GM21447 (cell line): ENCODE measurements at regions not wholly inside any gene's neighbourhood (a gene's known extent, or its start where the extent isn't known, plus 50 kb on each side); places are given as distances from the start of the nearest gene placed in this dataset.
"Not testable (repeated sequence)": the region's sequence is repeated elsewhere in the genome, so short reads cannot be mapped to it uniquely, and the experiment has no call there.

ENCODE experiments used
- ATAC-seq: cut with Tn5 transposase; IDR thresholded peaks from one replicate; pipeline ENCODE4 v1.9.1; 2021; ENCODE audit not compliant: unreplicated experiment

DNA sequence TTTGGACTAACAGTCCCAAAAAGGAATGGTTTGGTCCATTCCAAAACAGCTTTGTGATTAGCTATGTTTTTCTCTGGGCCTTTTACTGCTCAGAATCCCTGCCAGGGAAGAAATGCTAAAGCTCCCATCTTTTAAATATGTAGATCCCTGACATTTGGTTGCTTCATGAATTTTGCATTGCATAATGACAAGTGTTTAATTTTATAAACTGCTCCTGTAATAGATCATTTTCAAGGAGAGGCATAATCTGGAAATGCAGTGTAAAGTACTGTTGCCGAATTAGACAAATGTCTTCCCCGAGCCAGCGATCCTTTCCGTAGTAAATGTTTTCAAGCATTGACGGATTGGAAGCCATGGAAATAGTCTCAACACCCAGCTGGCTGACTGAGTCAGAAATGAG is 291.3 kb upstream of the PRKD1 start:
- no peak for ATAC-seq

DNA sequence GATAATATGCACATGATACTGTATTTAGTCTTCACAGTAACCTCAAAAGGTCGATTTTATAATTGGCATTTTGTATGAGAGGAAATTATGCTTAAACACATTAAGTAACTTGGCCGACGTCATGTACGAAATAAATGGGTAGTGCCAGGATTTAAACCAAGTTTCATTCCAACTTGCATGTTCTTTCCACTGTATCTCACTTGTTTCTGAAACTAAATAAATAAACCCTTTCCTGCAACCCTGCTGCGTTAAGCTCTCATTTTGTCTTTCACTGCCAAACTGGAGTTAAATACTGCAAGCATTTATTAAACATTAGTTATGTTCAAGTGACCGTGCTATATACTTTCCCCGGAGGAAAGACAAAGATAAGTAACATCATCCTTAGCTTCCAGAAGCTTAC is 293.9 kb upstream of the PRKD1 start:
- no peak for ATAC-seq

DNA sequence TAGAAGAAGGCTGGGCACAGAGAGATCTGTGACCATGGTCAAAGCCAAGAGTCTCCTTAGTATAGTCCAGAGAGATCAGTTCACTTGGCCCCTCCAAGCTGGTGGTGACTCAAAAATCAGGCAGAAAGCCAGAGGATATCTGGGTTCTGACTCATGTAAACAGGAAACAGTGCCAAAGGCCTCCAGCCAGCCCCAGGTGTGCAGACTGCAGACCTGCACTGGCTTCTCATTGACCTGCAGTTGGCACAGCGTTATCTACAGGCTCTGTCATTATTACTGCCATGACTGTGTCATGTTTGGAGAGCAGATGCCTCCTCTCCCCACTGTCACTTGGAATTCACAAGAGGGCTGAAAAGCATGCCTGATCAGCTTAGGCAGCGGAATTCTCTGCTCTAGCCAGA is 295.7 kb upstream of the PRKD1 start:
- ATAC-seq, result no peak

DNA sequence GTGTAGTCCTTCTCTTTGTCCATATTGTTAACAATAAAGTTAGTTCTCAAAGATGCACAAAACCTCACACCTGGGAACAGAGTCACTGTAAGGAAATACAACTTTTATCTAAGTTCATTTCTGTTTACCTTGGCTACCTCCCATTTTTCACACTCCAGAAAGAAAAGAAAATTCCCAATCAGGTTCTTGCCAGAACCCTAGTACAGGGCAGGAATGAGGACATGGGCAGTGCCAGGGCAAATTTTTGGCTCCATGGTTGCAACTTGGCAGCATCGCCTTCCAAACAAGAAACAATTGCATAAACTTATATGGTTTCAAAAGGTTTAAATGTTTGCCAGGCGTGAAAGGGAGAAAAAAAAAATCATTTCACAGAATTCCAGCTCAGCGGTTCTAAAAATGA is 296.3 kb upstream of the PRKD1 start:
- no peak for ATAC-seq

DNA sequence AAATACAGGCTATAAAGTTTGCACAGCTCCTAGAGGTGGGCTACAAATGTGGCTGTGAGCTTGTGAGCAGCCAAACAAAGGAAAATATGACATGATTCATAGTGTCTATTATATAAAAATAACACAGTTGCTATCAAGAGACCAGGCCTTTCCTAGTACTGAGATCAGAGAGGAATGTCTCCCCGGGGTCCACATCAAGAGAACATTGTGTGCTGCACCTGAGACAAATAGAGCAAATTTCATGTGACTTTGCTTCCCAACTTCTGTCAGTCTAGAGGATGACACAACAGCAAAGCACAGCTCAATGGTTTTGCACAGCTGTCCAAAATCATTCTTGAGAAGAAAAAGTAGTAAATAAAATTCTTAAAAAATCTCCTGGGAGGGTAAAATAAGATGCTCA is 297.5 kb upstream of the PRKD1 start:
- ATAC-seq, result no peak

DNA sequence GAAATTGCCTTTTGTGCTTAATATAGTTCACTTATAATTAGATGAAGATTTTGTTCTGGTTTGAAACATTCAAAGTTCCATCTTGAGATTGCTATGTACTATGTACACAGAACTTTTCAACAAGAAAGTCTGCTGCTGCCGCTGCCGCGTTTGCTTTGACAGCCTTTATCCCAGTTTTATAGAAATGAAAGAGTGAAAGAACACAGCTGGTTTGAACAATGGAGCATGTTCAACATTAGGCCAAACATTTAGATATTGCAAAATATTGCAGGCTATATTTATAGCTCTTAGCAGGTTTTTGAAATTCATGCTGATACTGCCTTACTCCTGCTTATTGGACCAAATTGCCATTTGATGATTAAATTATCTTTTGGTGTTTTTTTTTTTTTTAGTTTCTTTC is 299.8 kb upstream of the PRKD1 start:
- no peak for ATAC-seq

DNA sequence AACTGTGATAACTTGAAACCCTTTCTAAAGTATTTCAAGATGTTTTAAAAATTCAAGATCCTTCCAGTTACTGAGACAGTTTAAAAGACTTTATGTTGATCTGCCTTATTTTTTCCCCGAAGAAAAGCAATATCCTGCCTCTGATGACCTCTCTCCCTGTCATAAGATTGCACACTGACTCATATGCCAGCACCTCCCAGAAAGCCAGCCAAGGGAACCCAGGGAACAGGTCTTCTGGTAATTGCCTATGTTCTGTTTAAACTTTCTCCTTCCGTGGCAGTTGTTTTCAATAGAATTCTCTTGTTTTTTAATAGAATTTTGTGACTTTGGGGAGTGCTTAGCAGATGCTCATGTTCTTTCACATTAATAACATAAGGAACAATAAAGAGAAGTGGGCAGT is 300.2 kb upstream of the PRKD1 start:
- ATAC-seq, result no peak

DNA sequence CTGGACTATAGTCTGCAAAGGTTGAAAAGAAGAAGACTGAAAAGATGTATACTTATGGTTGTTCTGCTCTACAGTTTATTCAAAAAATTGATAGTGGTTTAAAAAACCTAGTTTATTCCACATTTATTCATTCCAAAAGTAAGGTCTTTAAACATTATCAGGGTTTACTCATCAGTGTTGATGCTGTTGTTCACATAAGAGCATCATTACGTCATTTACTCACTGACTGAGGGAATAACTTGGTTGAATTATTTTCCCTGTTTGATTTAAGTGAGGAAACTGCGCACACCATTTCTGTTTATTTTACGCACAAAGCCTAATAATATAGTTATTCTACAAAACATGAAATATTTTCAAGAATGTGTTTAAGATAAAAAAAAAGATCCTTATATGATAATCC is 303.1 kb upstream of the PRKD1 start:
- no peak for ATAC-seq

DNA sequence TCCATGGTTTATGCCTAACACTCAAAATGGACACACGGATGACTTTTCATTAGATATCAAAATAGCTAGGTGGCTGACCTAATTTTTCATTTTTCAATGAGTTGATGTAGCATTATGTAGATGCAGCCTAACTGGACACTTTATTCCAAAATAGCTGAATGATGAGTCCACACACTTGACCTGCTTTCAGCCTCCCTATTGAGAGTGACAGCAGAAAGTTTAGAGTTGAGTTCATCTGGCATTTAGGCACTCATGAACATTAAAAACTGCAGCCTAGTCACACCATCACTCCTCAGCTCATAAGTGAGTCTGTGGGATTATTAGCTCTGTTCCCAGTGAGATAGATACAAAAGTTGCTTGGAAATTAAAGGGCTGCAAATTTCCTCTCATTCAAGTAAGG is 307.3 kb upstream of the PRKD1 start:
- no peak for ATAC-seq

DNA sequence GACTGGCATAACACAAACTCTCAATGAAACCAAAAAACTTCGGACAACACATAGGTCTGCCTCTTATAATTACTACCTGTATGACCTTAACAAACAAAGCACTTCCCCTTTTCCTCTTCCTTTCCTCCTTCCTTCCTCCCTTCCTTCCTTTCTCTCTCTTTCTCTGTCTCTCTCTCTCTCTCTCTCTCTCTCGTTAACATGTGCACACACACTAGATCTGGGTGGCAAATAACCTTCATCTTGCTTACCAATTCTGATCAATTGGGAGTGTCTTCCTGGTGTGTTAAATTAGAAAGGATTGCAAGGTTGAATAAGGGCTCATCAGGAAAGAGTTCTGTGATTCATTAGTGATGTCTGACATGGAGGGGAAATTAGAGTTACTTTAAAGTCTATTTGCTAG is 307.8 kb upstream of the PRKD1 start:
- no peak for ATAC-seq

DNA sequence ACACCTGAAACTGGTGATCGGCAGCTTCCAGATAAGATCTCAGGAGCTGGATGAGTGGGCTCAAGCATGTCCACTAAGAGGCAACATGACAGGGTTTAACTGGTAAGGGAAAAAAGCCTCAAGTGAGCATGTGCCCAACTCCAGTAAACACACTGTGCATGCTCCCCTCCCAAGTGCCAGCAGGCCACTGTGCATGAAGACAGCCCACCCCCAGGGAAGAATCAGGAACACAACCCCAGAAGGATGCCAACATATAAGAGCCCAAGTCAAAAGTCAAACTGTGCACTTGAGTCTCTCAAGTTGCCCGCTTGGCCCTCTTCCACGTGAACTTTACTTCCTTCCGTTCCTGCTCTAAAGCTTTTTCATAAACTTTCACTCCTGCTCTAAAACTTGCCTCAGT is 311.3 kb upstream of the PRKD1 start:
- ATAC-seq, result no peak

DNA sequence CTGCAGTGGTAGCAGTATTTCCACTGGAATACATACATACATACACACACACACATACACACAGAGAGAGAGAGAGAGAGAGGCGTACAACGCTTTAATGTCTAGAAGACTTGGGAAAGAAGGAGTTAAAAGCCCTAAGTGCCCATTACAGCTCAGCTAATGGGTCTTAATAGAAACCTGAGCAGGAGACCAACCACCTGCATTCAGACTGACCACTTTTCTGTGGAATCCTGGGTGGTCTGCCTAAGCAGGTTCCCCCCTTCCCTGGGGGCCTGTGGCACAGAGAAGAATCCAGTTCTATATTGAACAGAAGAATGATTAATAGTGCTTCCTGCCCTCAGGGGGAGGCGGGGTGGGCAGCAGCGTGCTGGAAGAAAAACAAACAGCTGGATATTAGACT is 312.4 kb upstream of the PRKD1 start:
- no peak for ATAC-seq

DNA sequence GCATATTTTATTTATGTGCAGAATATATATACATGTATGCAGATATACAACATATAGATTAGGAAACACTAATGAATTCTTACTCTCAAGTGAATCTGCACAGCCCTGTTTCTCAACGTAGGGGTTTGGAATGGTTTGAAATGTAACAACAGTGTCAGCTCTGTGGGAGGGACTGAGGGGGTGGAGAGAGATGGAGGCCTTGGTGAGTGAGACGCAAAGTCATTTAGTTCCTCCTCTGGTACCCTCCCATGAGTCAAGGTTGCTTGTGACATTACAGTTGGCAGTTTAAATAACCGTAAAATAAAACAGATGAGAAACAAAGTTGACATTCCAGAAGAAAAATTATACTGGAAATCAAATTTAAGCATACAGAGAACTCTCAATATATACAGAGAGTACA is 313.0 kb upstream of the PRKD1 start:
- ATAC-seq, result no peak

DNA sequence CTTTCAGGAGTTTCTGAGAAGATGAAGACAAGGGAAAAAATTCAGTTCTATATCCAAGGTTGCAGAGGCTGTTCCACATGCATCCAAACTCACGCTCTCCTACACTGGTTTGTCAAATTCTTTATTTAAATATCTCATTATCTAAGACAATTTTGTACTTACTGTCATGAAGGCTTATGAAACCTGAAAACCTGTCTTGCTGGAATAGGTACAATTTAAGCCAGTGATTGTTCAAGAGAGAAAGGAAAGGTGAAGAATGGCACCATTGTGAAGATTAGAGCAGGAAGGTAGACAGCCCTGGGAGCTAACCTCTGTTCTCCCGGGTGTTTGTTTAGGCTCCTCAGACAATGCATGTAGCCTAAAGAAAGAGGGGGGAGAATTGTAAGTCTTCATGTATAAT is 315.1 kb upstream of the PRKD1 start:
- no peak for ATAC-seq

DNA sequence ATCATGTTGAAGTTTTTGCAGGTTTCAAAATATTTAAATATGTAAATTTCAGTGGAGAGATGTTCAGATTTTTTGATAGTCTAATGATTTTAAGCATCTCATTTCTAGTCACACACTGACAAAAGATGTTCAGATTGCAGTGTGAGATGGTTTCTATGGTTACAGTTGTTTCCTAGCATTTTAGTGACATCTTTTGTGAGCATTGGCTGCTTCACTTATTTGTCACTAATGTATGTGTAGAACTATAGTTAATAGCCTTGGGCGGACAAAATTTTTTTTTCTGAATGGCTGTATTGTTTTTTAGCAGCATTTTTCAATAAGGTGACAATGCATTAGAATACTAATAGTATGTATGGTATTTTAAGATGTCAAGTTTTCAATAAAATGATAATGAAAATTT is 315.6 kb upstream of the PRKD1 start:
- ATAC-seq, result no peak

DNA sequence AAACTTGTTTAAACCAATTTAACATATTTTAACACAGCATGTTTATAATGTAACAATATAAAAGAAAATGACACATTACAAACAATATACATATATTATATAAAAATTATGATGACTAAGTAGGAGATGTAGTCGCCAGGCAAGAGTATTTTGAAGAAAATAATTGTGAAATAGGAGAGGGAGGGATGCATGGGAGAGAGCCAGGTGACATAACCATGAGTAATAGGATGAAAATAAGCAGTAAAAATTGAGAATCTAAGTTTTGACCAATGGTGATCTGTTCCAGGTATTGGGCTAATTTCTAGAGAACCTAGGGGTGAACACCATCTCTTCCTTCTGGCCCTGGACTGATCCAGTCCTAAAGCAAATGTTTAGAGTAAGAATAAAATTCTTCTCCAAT is 315.2 kb upstream of the G2E3 start:
- no peak for ATAC-seq

DNA sequence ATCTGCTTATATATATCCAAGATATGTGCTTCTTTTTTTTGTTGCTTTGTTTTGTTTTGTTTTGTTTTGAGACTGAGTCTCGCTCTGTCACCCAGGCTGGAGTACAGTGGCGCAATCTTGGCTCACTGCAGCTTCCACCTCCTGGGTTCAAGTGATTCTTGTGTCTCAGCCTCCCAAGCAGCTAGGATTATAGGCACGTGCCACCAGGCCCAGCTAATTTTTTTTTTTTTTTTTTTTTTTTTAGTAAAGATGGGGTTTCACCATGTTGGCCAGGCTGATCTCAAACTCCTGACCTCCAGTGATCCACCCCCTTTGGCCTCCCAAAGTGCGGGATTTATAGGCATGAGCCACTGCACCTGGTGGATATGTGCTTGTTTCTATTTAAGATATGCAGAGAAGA is 314.6 kb upstream of the G2E3 start:
- not testable (repeated sequence) for ATAC-seq

DNA sequence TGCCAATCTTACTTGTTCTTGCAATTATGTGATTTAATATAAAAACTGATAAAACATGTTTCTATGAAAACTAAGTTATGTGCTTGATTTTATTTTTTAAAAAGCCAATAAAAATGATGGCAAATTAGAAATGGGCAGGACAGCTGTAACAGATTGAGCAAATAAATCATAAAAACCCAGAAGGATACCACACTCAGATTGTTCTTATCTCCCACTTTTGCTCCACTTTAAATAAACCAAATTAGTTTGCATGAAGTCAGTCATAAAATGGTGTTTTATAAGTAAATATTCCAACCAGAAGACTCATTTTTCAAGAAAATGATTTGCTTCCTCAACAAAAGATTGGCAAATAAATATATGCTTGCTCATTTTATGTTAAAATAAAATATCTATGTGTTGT is 307.9 kb upstream of the G2E3 start:
- ATAC-seq, result no peak

DNA sequence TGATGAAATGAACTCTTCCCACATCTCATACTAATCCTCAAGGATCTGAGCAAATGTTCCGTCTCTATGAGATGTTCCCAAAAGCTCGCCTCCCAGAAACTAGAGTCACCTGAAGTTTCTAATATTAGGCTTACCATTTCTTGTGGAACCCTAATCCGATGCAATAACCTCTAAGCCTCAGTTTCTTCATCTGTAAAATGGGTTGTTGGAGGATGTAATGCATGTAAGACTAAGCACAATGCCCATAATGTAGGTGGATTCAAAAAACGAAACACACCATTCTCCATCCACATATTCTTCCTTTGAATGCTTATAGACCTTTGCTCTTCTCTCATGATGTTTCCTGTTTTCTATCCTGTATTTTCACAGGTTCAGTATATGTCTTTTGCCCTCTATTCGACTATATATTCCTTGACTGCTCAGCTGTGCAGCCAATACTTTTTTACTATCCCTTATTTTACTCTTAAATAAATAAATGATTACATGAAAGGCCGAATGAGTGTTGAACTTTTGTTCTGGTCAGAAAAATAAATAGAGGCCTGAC is 307.3 kb upstream of the G2E3 start:
- no peak for ATAC-seq

DNA sequence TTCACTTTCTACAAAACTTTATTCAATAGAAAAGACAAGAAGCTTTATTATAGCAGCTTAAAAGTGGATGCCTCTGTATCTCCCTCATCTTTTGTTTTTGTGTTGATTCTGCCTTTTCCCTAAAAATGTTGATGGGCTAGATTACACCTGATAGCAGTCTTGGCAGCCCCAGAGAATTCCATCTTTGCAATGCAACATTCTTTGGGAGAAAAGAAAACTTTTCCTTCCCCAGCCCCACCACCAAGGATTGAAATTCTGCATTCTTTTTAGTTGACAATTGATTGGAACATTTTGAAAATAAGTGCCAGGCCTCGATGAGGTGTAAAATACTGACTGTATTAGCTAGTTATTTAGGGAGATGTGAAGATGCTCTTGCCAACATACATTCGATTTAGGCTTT is 306.8 kb upstream of the G2E3 start:
- no peak for ATAC-seq

DNA sequence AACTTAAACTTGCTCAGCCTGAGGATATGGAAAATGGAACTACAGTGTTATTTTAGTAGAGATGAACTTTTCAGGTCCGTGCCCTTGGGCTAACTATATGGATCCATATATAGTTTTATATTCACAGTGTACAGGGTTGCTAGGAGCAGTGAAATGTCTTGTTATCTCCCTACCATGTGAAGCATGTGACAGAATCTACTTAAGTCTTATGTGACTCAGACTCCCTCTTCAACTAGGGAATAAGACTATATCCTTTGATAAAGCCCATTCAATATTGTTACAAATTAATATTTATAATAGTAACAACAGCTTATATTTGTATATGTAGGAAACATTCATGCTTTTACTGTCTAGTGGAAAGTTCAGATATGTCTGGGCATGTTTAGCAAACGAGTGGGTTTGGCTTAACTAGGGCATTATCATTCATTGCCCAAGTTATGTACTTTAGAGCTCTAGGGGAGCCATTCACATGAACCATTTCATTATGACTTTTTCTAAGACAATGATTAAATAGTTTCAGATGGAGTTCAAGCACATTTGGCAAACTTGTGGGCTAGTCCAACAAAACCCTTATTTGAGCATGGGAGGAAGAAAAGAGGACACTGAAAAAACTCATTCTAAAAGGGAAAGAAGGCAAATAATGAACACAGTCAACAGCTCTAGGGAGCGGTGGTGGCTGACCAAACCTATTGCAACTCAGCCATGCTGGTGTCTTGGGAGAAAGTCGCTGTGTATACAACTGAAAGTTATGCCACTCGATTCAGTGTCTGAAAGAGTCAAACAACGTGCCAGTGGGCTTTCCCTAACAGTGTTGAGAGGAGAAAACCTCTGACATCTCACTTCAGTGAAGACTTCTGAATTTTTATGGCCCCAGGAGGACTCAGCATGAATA is 305.9 kb upstream of the G2E3 start:
- no peak for ATAC-seq

DNA sequence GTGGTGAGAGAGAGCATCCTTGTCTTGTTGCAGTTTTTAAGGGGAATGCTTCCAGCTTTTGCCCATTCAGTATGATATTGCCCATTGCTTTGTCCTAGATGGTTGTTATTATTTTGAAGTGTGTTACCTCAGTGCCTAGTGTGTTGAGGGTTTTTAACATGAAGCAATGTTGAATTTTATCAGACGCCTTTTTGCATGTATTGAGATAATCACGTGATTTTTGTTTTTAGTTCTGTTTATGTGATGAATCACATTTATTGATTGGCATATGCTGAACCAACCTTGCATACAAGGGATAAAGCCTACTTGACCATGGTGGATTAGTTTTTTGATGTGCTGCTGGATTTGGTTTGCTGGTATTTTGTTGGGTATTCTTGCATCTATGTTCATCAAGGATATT is 302.3 kb upstream of the G2E3 start:
- ATAC-seq, result no peak
